ENCODE measurements at regions not wholly inside any gene's neighbourhood (a gene's known extent, or its start where the extent isn't known, plus 50 kb on each side); places are given as distances from the start of the nearest gene placed in this dataset.

DNA sequence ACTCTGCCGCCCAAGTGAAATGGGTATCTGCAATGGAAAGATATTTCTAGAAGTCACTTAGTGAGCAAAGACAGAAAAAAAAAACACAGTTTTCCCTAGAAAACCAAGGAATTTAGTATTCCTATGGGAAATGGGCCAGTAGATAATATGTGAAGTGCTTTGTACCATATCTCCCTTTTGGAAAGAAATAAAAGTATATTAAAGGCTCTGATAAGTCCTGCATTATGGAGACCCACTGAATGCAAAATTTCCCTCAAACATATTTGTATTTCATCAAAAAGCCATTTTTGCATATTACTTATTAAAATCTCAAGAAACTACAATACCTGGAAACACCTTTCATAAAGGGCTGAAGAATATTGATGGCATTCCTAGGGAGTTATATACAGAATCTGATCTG lies 51.6 kb upstream of the DYNLRB2 start:
- TF ChIP-seq CTCF (conservative IDR thresholded peaks at IDR 0.05), result no peak
- TF ChIP-seq ZFX (IDR thresholded peaks at IDR 0.05), result no peak

All from C4-2B (cell line).